ENCODE measurements at regions not wholly inside any gene's neighbourhood (a gene's known extent, or its start where the extent isn't known, plus 50 kb on each side); places are given as distances from the start of the nearest gene placed in this dataset.

- intact Hi-C loops (cut with DNase I), result no loop called here
- Histone ChIP-seq H3K27me3 (no peaks in the 10 kb centered on the region), H3K36me3 (no peaks in the 10 kb centered on the region), H3K4me1 (no peaks in the 10 kb centered on the region), H3K4me3 (no peak overlapping the region), H3K27ac (no peak overlapping the region), H3K9me3 (no peaks in the 10 kb centered on the region)
- WGBS, 2 donors, result 64 to 100% methylated on average over 1 to 3 of the region's 3 CpGs
- no peak for DNase-seq
- TF ChIP-seq CTCF (IDR thresholded peaks at IDR 0.05), result no peak
- no peak for TF ChIP-seq POLR2A (IDR thresholded peaks at IDR 0.05)
These were observed 280.1 kb upstream of the MON1B start for GRCh38 chr16:76910931-76911330.

GRCh38 chr16:76913046-76913445, 277.9 kb upstream of the MON1B start:
- no peaks in the 10 kb centered on the region for H3K27me3 ChIP-seq
- intact Hi-C loops (cut with DNase I), result no loop called here
- 38 to 100% methylated on average over 1 of the region's 1 CpG for WGBS, 2 donors

DNA sequence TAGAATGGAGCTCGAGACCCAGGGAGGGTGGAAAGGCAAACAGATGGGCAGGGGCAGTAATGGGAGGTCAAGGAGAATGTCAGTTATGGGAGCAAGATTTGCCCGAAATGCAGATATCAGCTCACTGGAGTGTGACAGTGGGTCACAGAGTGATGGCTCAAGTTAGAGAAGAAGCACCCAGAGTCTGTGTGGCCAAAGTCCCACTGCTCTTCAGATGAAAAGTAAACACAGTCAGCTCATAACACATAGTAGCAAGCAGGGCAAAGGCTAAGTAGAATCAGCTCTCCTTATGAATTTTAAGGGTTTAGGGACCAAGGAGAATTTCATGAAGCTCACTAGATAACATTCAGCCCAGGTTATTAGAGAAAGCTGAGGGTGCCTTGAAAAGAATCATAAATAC, 264.9 kb upstream of the MON1B start:
- TF ChIP-seq POLR2A (IDR thresholded peaks at IDR 0.05) (no peak), CTCF (IDR thresholded peaks at IDR 0.05) (no peak)
- H3K4me3 ChIP-seq, result no peak overlapping the region
- no peaks in the 10 kb centered on the region for H3K36me3 ChIP-seq
- H3K4me1 ChIP-seq, result no peaks in the 10 kb centered on the region
- H3K9me3 ChIP-seq, result no peaks in the 10 kb centered on the region
- WGBS, 2 donors, result 53 to 59% methylated on average over 2 of the region's 2 CpGs
- no peak overlapping the region for H3K27ac ChIP-seq
- no peaks in the 10 kb centered on the region for H3K27me3 ChIP-seq
- intact Hi-C loops (cut with DNase I), result no loop called here
- no peak for DNase-seq

More at GRCh38 chr16:76913046-76913445, 277.9 kb upstream of the MON1B start:
- no peaks in the 10 kb centered on the region for H3K36me3 ChIP-seq
- H3K9me3 ChIP-seq, result no peaks in the 10 kb centered on the region
- H3K4me1 ChIP-seq, result no peaks in the 10 kb centered on the region
- no peak overlapping the region for H3K4me3 ChIP-seq
- no peak for TF ChIP-seq POLR2A (IDR thresholded peaks at IDR 0.05)
- TF ChIP-seq CTCF (IDR thresholded peaks at IDR 0.05), result no peak
- H3K27ac ChIP-seq, result no peak overlapping the region
- no peak for DNase-seq

- Histone ChIP-seq H3K9me3 (no peaks in the 10 kb centered on the region), H3K27me3 (no peaks in the 10 kb centered on the region), H3K36me3 (no peaks in the 10 kb centered on the region), H3K27ac (no peak overlapping the region), H3K4me1 (no peaks in the 10 kb centered on the region), H3K4me3 (no peak overlapping the region)
- no peak for TF ChIP-seq POLR2A (IDR thresholded peaks at IDR 0.05)
- TF ChIP-seq CTCF (IDR thresholded peaks at IDR 0.05), result no peak
- DNase-seq, result no peak
- intact Hi-C loops (cut with DNase I), result no loop called here
- 13 to 15% methylated on average over 1 of the region's 1 CpG for WGBS, 2 donors
These were observed 264.4 kb upstream of the MON1B start for GRCh38 chr16:76926595-76926994.

GRCh38 chr16:76931186-76931585, 259.8 kb upstream of the MON1B start:
- intact Hi-C loops (cut with DNase I), result no loop called here
- no peaks in the 10 kb centered on the region for H3K27me3 ChIP-seq

More at GRCh38 chr16:76931186-76931585, 259.8 kb upstream of the MON1B start:
- Histone ChIP-seq H3K4me1 (no peaks in the 10 kb centered on the region), H3K36me3 (no peaks in the 10 kb centered on the region), H3K27ac (no peak overlapping the region), H3K9me3 (no peaks in the 10 kb centered on the region), H3K4me3 (no peak overlapping the region)
- 22 to 27% methylated on average over 1 of the region's 1 CpG for WGBS, 2 donors
- DNase-seq, result no peak
- TF ChIP-seq POLR2A (IDR thresholded peaks at IDR 0.05), result no peak
- no peak for TF ChIP-seq CTCF (IDR thresholded peaks at IDR 0.05)
